Suppressor macrophage treated with lipopolysaccharide for 4 hours (primary cell): ENCODE measurements at regions not wholly inside any gene's neighbourhood (a gene's known extent, or its start where the extent isn't known, plus 50 kb on each side); places are given as distances from the start of the nearest gene placed in this dataset.

Source experiments
- DNase-seq: peaks from one replicate; pipeline ENCODE4 v3.0.0-alpha.2; 2020

DNA sequence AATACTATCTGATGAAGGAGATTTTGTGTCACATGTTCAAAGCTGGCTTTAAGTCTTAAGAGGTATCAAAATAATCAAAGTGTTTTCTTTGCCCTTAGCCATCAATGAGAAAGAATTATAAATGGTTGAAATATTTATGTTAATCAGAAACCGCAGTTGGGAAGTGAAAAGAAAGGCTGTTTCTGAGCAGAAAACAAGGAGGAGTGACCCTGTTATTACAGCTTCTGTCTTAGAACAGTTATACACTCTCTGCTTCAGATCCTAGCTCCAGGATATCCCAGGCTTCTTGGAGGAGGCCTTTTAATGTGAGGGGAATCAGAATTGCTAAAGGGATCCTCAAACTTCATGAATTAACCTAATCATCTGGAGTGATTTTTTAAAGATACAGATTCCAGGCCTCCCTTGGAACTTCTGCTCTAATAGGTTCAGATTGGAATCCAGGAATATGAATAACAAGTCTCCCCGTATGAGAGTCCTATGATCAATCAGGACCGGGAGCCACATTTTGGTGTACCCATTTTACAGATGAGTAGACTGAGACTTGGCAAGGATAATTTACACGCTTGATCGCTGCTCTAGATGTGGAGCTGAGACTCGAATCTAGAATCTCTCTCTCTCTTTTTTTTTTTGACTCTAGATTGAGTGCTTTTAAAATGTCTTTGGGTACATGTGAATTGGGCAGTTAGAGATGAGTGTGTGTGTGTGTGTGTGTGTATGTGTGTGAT, 50.8 kb upstream of the JAG1 start:
- DNase-seq: no peak

DNA sequence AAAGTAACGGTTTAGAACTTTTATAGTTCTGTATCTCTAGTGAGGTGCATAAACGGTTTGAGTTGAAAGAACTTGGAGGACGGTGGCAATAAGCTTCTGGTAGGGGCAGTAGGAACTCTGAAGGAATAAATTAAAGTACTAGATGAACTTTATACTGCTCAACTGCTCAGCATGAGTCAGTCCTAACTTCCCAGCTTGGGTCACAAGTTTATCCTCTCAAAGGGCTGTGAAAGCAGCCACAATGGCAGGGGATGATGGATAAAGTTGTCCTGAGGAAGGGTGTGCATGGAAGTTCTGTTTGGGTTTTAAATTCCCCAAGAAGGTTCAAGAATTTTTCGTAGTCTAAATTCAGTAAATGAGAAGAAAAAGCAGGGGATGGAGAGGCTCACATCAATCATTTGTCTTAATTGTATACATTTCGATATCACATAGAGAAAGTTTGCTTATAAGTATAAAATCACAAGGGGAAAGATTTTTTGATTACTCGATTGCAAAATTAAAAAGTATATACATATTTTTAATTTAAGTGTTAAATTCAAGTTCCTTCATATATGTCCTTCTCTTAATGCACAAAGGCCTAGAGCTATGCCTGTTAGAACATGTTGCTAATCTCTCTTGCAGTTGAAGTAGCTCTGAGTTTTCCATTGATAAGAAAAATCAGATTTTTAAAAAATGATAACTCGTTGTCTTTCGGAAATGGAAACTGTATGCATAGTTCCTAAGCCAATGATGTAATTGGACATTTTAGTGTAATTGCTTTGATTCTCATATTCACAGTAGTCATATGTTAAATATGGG, 55.3 kb upstream of the JAG1 start:
- no peak for DNase-seq

DNA sequence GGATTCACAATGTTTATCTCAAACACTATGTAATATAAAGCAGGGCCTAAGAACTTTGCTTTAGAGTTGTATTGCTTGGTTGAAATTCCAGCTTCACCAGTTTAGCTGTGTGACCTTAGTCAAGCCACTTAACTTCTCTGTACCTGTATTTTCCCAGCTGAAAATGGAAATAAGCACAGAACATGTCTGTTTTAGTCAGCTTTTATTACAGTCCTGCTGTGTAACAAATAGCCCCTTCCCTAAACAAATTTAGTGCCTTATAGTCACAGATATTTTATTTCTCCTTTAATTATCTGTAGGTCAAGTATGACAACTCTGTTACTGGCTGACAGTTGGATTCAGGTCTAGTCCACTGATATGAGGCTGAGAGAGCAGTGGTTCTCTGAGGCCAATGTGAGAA, 56.0 kb upstream of the JAG1 start:
- no peak for DNase-seq

DNA sequence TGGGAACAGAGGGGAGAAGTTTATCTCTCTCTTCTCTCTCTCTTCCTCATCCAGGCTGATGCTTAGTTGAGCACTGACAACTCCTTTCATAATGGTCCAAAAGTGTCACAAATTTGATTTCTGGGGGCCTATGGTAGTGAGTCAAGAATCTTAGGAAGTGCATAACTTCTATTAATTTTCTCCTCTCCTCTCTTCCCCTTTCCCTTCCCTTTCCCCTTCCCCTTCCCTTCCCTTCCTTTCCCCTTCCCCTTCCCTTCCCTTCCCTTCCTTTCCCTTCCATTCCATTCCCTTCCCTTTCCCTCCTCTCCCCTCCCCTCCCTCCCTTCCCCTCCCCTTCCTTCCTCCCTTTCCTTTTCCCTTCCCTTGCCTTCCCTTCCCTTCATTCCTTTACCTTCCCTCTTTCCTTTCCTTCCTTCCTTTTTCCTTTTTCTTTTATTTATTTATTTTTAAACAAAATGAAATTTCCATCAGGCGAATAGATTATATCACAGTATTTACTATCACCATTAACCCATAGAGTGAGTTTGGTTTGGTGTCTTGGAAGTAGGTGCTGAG, 56.9 kb upstream of the JAG1 start:
- no peak for DNase-seq

DNA sequence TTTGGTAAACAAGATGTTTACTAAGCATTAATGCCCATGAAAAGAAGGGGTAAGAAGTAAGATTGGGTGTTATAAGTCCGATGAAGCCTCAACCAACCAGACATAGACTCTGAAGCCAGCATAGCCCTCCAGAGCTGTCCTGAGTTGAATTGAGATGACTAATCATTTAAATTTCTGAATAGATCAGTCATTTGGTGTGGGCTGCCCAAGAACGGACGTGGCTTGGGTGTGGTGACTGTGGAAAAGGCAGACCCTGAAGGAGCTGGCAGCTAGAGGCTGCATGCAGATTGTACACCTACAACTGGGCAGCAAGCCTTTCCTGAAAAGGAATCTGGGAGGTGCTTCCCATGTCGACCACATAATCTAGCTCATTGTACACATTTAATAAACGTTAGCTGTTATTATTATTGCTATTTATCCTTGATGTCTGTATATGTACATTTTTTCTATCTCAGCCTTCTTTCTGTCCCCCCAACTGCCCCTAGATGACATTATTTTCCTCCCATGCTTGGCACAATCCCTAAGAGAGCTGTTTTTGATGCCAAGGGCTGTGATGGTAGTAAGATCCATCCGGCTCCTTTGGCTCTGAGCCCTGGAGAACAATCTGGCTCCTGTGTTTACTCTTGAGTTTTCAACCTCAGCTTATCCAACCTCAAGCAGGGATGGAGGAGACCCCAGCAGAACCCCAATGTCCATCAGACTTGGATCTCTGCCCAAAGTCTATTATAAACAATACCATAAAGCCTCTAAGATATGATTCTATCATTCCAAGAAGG, 57.6 kb upstream of the JAG1 start:
- DNase-seq: no peak

DNA sequence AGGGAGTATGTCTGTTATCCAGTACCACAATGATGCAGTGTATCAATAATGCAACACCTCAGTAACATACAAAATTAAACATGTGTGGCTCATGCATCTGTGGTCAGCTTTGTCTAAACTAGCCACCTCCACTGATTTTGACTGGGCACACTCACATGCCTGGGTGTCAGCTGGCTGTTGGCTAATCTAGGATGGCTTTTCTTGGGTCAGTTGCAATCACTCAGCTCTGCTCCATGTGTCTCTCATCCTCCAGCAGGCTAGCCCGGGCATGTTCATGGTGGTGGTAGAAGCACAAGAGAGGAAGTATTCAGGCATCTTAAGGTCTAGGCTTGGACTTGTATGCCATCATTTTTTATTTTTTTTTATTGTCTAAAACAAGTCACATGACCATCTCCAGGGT, 59.3 kb upstream of the JAG1 start:
- DNase-seq: no peak

DNA sequence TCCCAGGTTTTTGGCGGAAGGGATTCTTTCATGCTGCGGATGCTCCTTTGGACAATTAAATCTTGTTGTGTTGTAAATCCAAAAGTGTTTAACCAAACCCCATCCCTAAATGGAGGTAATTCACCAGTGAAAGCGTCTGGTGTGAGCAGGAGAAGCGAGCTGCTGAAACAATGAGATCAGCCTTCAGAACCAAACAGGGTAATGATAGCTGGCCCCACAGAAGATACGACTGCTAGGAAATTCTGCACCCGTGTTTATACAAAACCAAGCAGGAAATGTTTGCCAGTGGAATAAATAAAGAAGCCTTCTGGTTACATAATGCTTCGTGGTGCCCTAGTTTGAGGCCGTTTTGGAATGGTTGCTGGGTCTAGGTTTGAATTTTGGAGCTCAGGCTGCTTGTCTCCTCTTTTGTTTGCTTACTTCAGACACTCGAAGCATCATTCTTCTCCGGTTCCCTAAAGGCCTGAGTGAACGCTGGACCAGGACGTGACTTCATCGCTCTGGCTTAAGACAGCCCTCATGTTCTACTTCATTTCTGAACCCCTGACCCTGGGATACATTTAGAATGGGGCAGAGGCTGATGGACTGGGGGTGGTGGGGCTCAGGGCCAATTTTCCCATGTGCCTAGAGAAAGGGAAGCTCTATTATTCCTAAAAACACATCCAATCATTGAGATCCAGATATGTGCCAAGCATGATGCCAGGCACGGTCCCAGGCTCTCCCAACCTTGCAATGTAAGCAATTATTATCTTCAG, 61.6 kb upstream of the JAG1 start:
- no peak for DNase-seq

DNA sequence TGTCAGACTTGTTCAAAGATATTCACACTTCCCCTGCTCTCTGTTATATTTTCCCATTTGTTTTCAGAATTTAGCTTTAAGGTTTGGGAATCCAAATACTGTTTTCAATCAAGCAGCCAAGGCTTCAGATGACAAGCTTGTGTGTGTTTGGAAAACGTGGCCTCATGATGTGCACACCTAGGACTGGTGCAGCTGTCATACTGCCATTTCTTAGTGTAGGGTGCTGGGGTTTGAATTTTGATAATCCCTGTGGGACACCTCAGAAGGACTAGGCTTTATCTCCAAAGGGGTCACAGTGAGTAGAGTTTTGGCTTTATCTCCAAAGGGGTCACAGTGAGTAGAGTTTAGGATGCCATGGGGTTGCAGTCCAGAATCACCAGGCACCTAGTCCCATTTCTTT, 65.3 kb upstream of the JAG1 start:
- no peak for DNase-seq

DNA sequence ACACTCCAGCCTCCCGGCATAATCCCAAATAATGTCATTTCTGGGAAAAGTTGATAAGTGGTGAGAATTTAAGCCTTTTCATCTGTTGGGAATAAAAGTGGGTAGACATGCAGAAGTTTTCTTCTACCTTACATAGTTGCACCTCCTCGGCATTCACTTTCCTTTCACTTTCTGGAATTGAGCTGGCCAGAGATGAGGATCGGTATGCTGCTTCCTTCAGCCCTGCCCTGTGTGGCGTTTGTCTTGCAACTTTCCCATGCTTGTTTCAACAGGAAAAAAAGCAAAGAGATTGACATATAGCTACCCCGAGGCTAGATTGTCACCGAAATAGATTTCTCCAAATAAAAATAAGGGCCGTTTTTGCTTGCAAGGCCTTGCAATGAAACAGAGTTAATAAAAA, 65.8 kb upstream of the JAG1 start:
- no peak for DNase-seq

DNA sequence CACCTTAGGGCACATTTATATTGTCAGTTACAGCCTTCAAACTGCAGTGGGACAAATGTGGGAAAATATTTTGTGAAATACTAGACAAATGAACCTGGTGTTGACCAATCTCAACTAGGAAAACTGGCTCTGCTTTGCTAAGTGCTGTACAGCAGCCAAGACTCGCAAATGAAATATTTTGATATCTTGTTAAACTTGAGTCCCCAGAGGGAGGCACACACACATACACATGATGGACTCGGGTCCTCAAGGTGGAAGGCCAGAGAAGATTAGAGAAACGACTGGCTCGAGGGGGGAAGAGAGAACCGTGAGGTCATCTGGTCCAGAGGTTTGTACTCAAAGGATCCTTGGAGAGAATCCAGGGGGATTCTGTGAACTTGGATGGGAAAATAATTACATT, 67.3 kb upstream of the JAG1 start:
- no peak for DNase-seq

DNA sequence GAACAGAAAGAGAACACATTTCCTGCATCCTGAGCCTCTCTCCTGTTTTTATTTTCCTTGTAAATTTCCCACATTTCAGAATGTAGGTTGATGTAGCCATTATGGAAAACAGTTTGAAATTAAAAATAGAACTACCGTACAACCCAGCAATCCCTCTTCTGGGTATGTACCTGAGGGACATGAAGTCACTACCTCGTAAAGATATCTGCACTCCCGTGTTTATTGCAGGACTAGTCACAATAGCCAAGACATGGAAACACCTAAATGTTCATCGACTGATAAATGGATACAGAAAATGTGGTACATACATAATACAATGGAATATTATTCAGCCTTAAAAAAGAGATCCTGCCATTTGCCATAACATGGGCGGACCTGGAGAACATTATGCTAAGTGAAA, 72.0 kb upstream of the JAG1 start:
- DNase-seq: no peak

DNA sequence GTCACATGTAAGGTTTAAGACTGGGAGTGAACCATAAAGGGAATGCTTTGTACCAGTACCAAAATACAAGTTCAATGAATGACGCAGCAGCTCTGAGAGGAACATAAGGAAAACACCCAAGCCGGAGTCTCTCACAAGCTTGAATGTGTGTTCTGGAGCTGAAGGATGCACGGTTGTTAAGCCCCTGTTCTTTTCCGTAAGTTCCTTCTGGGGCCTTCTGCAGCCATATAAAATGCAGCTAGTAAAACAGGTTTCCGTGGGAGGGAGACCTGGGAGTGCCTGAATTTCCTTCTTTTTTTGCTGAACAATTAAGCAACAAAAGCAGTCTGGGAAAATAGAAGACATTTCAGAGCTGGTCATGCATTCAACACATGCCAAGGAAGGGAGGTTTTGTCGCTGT, 73.2 kb upstream of the JAG1 start:
- no peak for DNase-seq

DNA sequence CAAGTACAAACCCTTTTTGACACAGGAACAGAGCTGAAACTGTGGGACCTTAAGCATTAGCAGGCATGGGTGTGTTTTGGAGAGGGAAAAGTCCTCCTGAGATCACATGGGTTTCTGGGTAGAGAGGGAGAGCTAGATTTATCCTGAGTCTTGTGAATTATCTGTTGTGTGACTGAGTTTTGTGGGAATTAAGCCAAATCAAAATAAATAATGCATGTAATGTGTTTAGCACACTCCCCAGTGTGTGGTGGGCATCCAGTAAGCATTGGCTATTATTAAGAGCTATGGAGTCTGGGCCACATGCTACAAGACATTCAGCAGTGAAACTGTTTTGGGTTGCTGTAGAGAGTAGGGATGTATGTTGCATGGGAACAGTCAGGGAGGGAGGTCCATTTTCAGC, 75.3 kb upstream of the JAG1 start:
- no peak for DNase-seq

DNA sequence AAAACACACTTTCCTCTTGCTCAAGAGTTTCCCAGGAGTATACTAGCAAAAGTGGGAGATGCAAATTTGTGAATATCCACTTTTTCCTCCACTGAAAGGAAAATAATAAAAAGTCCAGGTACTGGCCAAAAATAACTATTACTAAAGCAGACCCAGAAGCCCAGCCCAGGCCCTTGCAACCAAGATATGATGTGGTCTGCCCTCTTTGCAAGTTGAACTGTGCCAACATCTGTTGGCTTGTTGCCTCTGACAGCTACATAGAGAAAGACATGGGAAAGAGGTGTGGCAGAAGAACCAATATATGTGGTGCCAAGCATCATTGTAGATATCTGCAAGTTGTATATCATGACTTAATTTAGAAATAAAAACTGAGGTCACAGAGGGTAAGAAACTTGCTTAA, 78.4 kb upstream of the JAG1 start:
- DNase-seq: no peak

DNA sequence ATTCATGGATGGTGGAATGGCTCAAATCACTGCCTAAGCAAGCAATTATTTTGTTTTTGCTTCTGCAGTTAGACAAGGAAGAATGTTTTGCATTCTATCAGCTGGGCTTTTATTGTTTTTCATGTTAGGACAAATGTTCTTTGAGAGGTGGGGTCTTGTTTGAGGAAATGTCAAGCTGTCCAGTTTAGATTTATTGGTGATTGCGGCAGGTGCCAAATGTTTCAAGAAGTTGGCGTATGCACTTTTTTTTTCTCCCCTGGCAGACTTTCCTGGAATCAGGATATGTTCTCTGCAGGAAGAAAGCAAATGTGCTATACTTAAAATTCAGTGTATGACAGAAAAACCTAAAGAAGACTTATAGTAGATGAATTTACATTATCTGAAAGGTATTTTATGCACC, 81.0 kb upstream of the JAG1 start:
- DNase-seq: no peak

DNA sequence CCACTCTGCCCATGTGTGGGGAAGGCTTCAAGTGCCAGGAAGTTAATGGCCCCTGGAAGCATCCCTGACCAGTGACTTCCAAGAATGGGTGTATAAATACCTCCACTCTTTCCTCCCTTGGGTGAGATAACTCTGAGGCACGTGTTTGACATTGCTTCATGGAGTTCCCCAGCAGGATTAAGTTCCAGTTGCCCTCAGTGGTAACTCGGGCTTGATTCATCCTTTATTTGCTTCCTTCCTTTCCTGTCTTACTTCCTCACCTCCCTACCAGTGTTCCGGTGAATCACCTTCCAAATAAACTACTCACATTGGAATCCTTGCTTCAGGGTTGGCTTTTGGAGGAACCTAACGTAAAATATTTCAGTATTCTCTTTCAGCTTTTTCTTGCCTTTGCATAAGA, 84.6 kb upstream of the JAG1 start:
- DNase-seq: no peak

DNA sequence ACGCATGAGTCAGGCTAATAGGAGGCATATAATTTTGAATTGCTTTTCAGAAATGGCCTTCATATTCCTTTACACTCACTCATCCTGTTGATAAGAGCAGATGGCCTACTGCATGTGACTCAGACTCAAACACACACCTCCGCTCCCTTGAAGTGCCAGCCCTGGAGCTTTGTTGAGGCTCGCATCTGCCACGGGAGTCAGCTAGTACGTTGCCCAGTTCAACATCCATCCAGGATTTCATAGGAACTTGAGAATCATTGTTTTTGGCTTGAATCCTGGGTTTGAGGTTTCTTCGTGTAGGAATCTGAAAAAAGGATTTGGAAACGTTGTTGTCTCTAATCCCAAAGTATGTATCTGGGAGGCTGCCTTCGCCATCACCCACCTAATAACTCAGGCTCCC, 87.4 kb upstream of the JAG1 start:
- DNase-seq: no peak

DNA sequence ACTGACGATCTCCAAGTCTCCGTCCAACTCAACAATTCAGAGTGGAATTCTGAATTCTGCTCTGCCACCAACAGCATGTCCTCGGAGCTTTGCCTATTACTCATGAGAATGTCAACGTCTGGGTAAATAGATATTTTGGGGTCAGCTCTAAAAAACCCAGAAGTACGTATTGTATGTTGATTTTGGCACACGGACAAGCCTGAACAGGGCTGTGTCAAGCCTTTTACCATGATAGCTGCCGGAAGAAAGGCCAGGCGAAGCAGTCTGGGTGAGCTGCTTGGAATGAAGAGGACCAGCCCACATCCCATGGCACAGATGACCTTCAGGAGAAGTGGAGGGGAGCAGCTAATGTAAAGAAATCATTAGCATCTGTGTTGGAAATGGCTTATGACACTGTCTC, 88.0 kb upstream of the JAG1 start:
- no peak for DNase-seq

DNA sequence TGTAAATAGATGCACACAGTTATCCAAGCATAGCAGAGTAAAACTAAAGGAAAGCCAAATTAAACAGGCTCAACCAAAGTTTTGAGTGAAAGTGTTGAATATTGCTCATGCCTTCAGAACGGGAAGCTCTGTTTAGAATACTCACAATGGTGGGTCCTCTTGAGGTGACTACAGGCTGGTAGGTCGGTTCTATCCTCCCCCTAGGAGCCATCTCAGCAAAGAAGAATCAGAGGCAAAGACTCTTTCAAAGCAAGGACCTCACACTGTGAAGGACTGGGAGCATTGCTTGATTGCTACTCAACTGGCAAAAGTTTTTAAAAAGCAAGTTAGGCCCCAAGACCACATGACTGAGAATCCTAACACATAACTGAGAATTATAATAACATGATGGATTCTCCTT, 88.4 kb upstream of the JAG1 start:
- no peak for DNase-seq

DNA sequence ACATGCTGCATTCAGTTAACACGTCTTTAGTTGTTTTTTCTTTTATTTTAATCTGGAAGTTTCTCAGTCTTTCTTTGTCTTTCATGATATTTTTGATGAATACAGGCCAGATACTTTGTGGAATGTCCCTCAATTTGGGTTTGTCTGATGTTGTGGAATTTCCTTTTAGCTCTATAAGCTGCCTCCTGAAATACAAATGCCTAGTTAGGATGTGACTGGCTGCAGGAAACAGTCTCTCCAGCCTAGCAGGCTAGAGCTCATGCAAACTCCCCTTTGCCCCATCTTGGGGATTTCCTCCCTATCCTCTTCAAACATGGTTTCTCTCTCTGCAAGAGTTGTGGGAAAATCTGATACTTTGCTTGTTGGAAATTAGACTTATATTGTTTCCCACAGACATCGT, 89.3 kb upstream of the JAG1 start:
- DNase-seq: no peak

DNA sequence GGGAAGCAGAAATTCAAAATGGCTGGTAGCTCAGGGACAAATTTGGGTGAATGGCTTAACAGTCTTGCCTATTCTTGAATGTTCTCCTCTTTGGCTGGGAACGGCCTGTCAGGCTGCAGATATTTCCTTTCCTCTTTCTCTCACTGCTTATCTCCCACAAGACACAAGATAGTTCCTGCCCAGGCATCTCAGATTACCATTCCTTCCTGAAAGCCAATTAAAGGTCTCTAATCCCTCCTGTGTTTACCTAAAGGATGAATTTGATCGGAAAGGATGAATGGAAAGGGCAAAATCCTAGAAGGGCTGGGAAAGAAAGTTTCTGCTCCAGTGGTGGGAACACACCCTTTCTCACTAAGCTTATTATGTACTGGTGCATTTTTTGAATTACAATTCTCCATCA, 95.9 kb upstream of the JAG1 start:
- DNase-seq: no peak

DNA sequence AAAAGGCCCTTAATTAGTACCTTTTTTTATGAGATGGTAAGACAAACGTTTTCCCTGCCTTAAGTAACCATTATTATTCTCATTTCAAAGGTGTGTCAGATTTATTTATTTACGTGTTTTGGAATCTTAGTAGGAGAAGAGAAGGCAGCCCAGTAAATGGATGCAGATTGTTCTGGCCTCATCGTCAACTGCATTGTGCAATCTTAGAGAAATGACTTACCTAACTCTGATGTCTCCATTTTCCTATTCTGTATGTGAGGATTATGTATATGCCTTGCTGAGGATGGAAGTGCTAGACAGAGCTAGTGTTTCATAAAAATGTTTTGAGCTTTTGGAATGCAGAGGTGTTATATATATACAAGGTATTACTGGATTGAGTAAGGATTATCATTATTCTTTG, 97.0 kb upstream of the JAG1 start:
- DNase-seq: no peak
